Endothelial cell of umbilical vein (primary cell): ENCODE measurements at regions not wholly inside any gene's neighbourhood (a gene's known extent, or its start where the extent isn't known, plus 50 kb on each side); places are given as distances from the start of the nearest gene placed in this dataset.

ENCODE experiments used
- BruUV-seq: library from RNA; stranded (reverse); fragments of 400-500 nt; replicated peaks from 2 replicates; lab custom pipeline; 2021; lab: Mats Ljungman, UMichigan
- CTCF ChIA-PET: fragments of 300-600, 350-600 bp; sonication (Branson Sonifier 250); formaldehyde crosslinking; loops from one replicate; lab custom pipeline; 2021; ENCODE audit warnings: antibody characterized with exemption, inconsistent platforms; lab: Charles Lee
- POLR2A ChIA-PET: fragments of 300-600, 350-600 bp; sonication (Branson Sonifier 250); formaldehyde crosslinking; loops from one replicate; lab custom pipeline; 2021; ENCODE audit warnings: antibody characterized with exemption, inconsistent platforms; lab: Charles Lee
- DNase-seq: peaks from one replicate; pipeline ENCODE4 v3.0.0-alpha.2; 2011; ENCODE audit warnings: low read depth, low spot score
- FAIRE-seq: peaks from 2 replicates; lab custom pipeline; 2011; peaks lifted over from hg19 to GRCh38; lab: Jason Lieb, UNC
- H2AFZ ChIP-seq: 2 replicates; pipeline ENCODE4 v1.6.0; 2012; ENCODE audit warnings: low read depth, low read length, control low read depth, inconsistent platforms
- H3K27ac ChIP-seq: 2 replicates; pipeline ENCODE4 v1.5.1; 2011; ENCODE audit warnings: low read depth, mild to moderate bottlenecking, control low read depth, low read length, moderate library complexity; ENCODE audit not compliant: insufficient read depth
- H3K27me3 ChIP-seq, 2 experiments: 2 replicates each; pipeline versions ENCODE4 v1.6.0 to v1.6.1; 2011; ENCODE audit warnings: low read length in 2 of 2, mixed read lengths in 1 of 2; ENCODE audit not compliant: control insufficient read depth in 2 of 2, insufficient read depth in 2 of 2
- H3K36me3 ChIP-seq, 2 experiments: 2 replicates in 1 of 2; 3 replicates in 1 of 2; pipeline ENCODE4 v1.5.1; 2011; ENCODE audit warnings: low read length in 2 of 2, mild to moderate bottlenecking in 1 of 2, moderate library complexity in 1 of 2; ENCODE audit not compliant: control insufficient read depth in 2 of 2, insufficient read depth in 2 of 2; ENCODE audit errors: extremely low read depth in 1 of 2
- H3K4me1 ChIP-seq: 3 replicates; pipeline ENCODE4 v1.5.1; 2011; ENCODE audit warnings: mild to moderate bottlenecking, low read length; ENCODE audit not compliant: control insufficient read depth, insufficient read depth; ENCODE audit errors: extremely low read depth
- H3K4me2 ChIP-seq: 2 replicates; pipeline ENCODE4 v1.6.1; 2011; ENCODE audit warnings: low read length, control low read depth, mixed read lengths; ENCODE audit not compliant: insufficient read depth
- H3K4me3 ChIP-seq, 3 experiments: fragments of 200-600 bp in 1 of 3; sonication (generic), shearing (Covaris generic) in 1 of 3; replicated peaks in 1 of 3; 2 replicates each; pipeline ENCODE4 v1.5.1; 2011 to 2016; ENCODE audit warnings: control low read depth in 3 of 3, low read length in 3 of 3, mild to moderate bottlenecking in 2 of 3, inconsistent platforms in 1 of 3, low read depth in 1 of 3, moderate library complexity in 1 of 3; ENCODE audit not compliant: insufficient read depth in 1 of 3
- H3K79me2 ChIP-seq: 2 replicates; pipeline ENCODE4 v1.6.0; 2012; ENCODE audit warnings: low read length, inconsistent platforms; ENCODE audit not compliant: control insufficient read depth, insufficient read depth
- H3K9ac ChIP-seq: replicated peaks from 2 replicates; pipeline ENCODE3; 2011; ENCODE audit warnings: low read length, control low read depth; ENCODE audit not compliant: insufficient read depth; ENCODE audit errors: extremely low read depth
- H3K9me1 ChIP-seq: replicated peaks from 3 replicates; pipeline ENCODE4 v1.6.0; 2011; ENCODE audit warnings: mild to moderate bottlenecking, low read length; ENCODE audit not compliant: control insufficient read depth, insufficient read depth; ENCODE audit errors: extremely low read depth
- H3K9me3 ChIP-seq: replicated peaks from 2 replicates; pipeline ENCODE4 v1.5.1; 2012; ENCODE audit warnings: low read length, inconsistent platforms; ENCODE audit not compliant: control insufficient read depth, insufficient read depth
- H4K20me1 ChIP-seq: replicated peaks from 2 replicates; pipeline ENCODE3; 2011; ENCODE audit warnings: mild to moderate bottlenecking, low read length; ENCODE audit not compliant: control insufficient read depth, insufficient read depth; ENCODE audit errors: extremely low read depth
- CTCF ChIP-seq, 2 donors: IDR thresholded peaks; 1 replicate in 1 of 2; 2 replicates in 1 of 2; pipeline ENCODE4 v1.5.1; 2011; ENCODE audit warnings: low read length in 2 of 2, mild to moderate bottlenecking in 2 of 2, moderate library complexity in 2 of 2, control low read depth in 1 of 2, inconsistent platforms in 1 of 2, low read depth in 1 of 2; ENCODE audit not compliant: insufficient read depth in 1 of 2; ENCODE audit errors: extremely low read depth in 1 of 2
- EZH2 ChIP-seq: IDR thresholded peaks from 2 replicates; pipeline ENCODE4 v1.6.1; 2012; ENCODE audit warnings: borderline replicate concordance, low read depth, mild to moderate bottlenecking, moderate library complexity, low read length, inconsistent platforms; ENCODE audit not compliant: severe bottlenecking
- FOS ChIP-seq: IDR thresholded peaks from 2 replicates; pipeline ENCODE4 v1.6.1; 2011; ENCODE audit warnings: mild to moderate bottlenecking, low read length, moderate library complexity, borderline replicate concordance; ENCODE audit not compliant: insufficient read depth
- GATA2 ChIP-seq: IDR thresholded peaks from 2 replicates; pipeline ENCODE4 v1.7.0; 2011; ENCODE audit warnings: low read depth, mild to moderate bottlenecking, moderate library complexity, mixed read lengths, low read length; ENCODE audit not compliant: insufficient read length, insufficient read depth
- JUN ChIP-seq: IDR thresholded peaks from 2 replicates; pipeline ENCODE4 v1.6.1; 2011; ENCODE audit warnings: borderline replicate concordance, low read depth; ENCODE audit not compliant: insufficient read length, insufficient read depth
- MAX ChIP-seq: IDR thresholded peaks from 2 replicates; pipeline ENCODE4 v1.6.1; 2011; ENCODE audit not compliant: insufficient read depth, insufficient read length
- MYC ChIP-seq: IDR thresholded peaks from one replicate; pipeline ENCODE4 v1.6.1; 2011; ENCODE audit warnings: mild to moderate bottlenecking, low read depth, low read length
- POLR2A ChIP-seq: IDR thresholded peaks from 2 replicates; pipeline ENCODE4 v1.6.1; 2012; ENCODE audit warnings: low read depth, mild to moderate bottlenecking, control low read depth, low read length
- POLR2AphosphoS5 ChIP-seq: IDR thresholded peaks from 2 replicates; pipeline ENCODE4 v1.6.1; 2012; ENCODE audit warnings: low read depth, mild to moderate bottlenecking, control low read depth, low read length, moderate library complexity; ENCODE audit not compliant: insufficient read depth
- dilution Hi-C: fragments of 300-500 bp; cut with MboI; formaldehyde crosslinking; loops from one replicate; pipeline ENCODE4 v1.15.0; 2019; ENCODE audit warnings: low sequenced_read_pairs; ENCODE audit not compliant: extremely low pct_ligation_motif_present
- intact Hi-C: fragments of 100-400 bp; cut with micrococcal nuclease; formaldehyde crosslinking; loops from one replicate; pipeline ENCODE4 v1.10.0; 2022

- Histone ChIP-seq H3K27ac (no peak overlapping the region), H2AFZ (no peak overlapping the region), H3K27me3 (no peaks in the 10 kb centered on the region), H3K9me3 (no peaks in the 10 kb centered on the region), H3K9ac (no peak overlapping the region), H3K4me1 (no peaks in the 10 kb centered on the region), H3K36me3 (no peaks in the 10 kb centered on the region), H3K79me2 (no peaks in the 10 kb centered on the region), H4K20me1 (no peaks in the 10 kb centered on the region), H3K4me2 (no peak overlapping the region), H3K4me3 (no peak overlapping the region), H3K9me1 (no peaks in the 10 kb centered on the region)
- DNase-seq, result no peak
- BruUV-seq, result no TSS peak
- ChIA-PET CTCF (no interaction called here), POLR2A (no interaction called here)
- dilution Hi-C loops (no loop called here), intact Hi-C loops (no loop called here)
- TF ChIP-seq GATA2 (no peak), FOS (no peak), MAX (no peak), POLR2AphosphoS5 (no peak), MYC (no peak), CTCF (IDR thresholded peaks at IDR 0.05; ENCODE audit: extremely low read depth in 1 of 2, insufficient read depth in 1 of 2, low read depth in 1 of 2, low read length in 2 of 2) (no peak)
- no peak for FAIRE-seq
Measured at GRCh38 chr3:103218146-103218545, 783.3 kb downstream of the ZPLD1 start.

GRCh38 chr3:103218793-103219192 lies 784.0 kb downstream of the ZPLD1 start:
- Histone ChIP-seq H3K79me2 (no peaks in the 10 kb centered on the region), H3K27ac (no peak overlapping the region), H4K20me1 (no peaks in the 10 kb centered on the region), H3K9ac (no peak overlapping the region), H3K9me1 (no peaks in the 10 kb centered on the region), H3K36me3 (no peaks in the 10 kb centered on the region), H2AFZ (no peak overlapping the region), H3K9me3 (no peaks in the 10 kb centered on the region), H3K27me3 (no peaks in the 10 kb centered on the region), H3K4me2 (no peak overlapping the region), H3K4me3 (no peak overlapping the region), H3K4me1 (no peaks in the 10 kb centered on the region)
- TF ChIP-seq MYC (no peak), MAX (no peak), POLR2A (no peak), FOS (no peak), GATA2 (no peak), JUN (no peak), CTCF (IDR thresholded peaks at IDR 0.05; ENCODE audit: extremely low read depth in 1 of 2, insufficient read depth in 1 of 2, low read depth in 1 of 2, low read length in 2 of 2) (no peak), POLR2AphosphoS5 (no peak), EZH2 (no peak)
- CTCF ChIA-PET, result no interaction called here
- no peak for DNase-seq
- no peak for FAIRE-seq
- no TSS peak for BruUV-seq
- dilution Hi-C loops (no loop called here), intact Hi-C loops (no loop called here)
- POLR2A ChIA-PET, result no interaction called here
